H1 (cell line): ENCODE measurements at regions not wholly inside any gene's neighbourhood (a gene's known extent, or its start where the extent isn't known, plus 50 kb on each side); places are given as distances from the start of the nearest gene placed in this dataset.
A peak's percentile ranks its signal among the peaks of the same experiment; 100 is the strongest.

Experiments
- CTCF ChIA-PET: fragments of 300-600 bp; sonication (Branson Sonifier 250); formaldehyde crosslinking; loops from one replicate; lab custom pipeline; 2021; ENCODE audit not compliant: partially characterized antibody; lab: Charles Lee
- POLR2A ChIA-PET: fragments of 300-600 bp; sonication (Branson Sonifier 250); formaldehyde crosslinking; loops from one replicate; lab custom pipeline; 2021; ENCODE audit warnings: inconsistent platforms; ENCODE audit not compliant: partially characterized antibody; lab: Charles Lee
- DNase-seq, 2 experiments: peaks; one replicate each; pipeline versions ENCODE4 v3.0.0 to v3.0.0-alpha.2; 2010 to 2022; ENCODE audit warnings: low spot score in 2 of 2, low read depth in 1 of 2, mixed read lengths in 1 of 2
- FAIRE-seq: peaks from 2 replicates; lab custom pipeline; 2011; peaks lifted over from hg19 to GRCh38; lab: Jason Lieb, UNC
- H2AFZ ChIP-seq: 2 replicates; pipeline ENCODE4 v1.8.1; 2012; ENCODE audit warnings: low read length, inconsistent platforms
- H2AK5ac ChIP-seq: 2 replicates; pipeline ENCODE4 v1.6.1; 2013; ENCODE audit warnings: low read depth, low read length
- H2BK120ac ChIP-seq: replicated peaks from 2 replicates; pipeline ENCODE3; 2013; ENCODE audit warnings: low read depth, low read length, inconsistent platforms
- H2BK12ac ChIP-seq: 2 replicates; pipeline ENCODE4 v1.6.1; 2013; ENCODE audit warnings: low read depth, low read length
- H2BK15ac ChIP-seq: 2 replicates; pipeline ENCODE4 v1.6.1; 2013; ENCODE audit warnings: low read length
- H2BK20ac ChIP-seq: 2 replicates; pipeline ENCODE4 v1.6.1; 2013; ENCODE audit warnings: low read length
- H2BK5ac ChIP-seq: 2 replicates; pipeline ENCODE4 v1.6.1; 2013; ENCODE audit warnings: low read depth, low read length
- H3K14ac ChIP-seq: 2 replicates; pipeline ENCODE4 v1.6.1; 2013; ENCODE audit warnings: inconsistent platforms; ENCODE audit not compliant: insufficient read length
- H3K18ac ChIP-seq: 2 replicates; pipeline ENCODE4 v1.6.1; 2013; ENCODE audit warnings: low read length; ENCODE audit errors: extremely low read depth
- H3K23ac ChIP-seq: 2 replicates; pipeline ENCODE4 v1.6.1; 2013; ENCODE audit warnings: inconsistent platforms; ENCODE audit not compliant: insufficient read length
- H3K23me2 ChIP-seq: 2 replicates; pipeline ENCODE4 v1.6.1; 2013; ENCODE audit warnings: low read depth, low read length
- H3K27ac ChIP-seq: 2 replicates; pipeline ENCODE4 v1.6.1; 2011; ENCODE audit warnings: low read depth, low read length, inconsistent platforms
- H3K27me3 ChIP-seq, 4 experiments: replicated peaks in 1 of 4; 1 replicate in 1 of 4; 2 replicates in 3 of 4; pipeline versions ENCODE4 v1.6.1 to v1.8.1; 2011 to 2013; ENCODE audit warnings: low read length in 3 of 4, mild to moderate bottlenecking in 3 of 4, inconsistent platforms in 2 of 4, mixed read lengths in 2 of 4, moderate library complexity in 1 of 4; ENCODE audit not compliant: control insufficient read depth in 3 of 4, insufficient read depth in 3 of 4; ENCODE audit errors: extremely low read depth in 1 of 4
- H3K36me3 ChIP-seq, 4 experiments: 2 replicates each; pipeline versions ENCODE4 v1.6.1 to v1.8.1; 2011 to 2013; ENCODE audit warnings: mild to moderate bottlenecking in 4 of 4, low read length in 3 of 4, moderate library complexity in 2 of 4, control low read depth in 1 of 4, inconsistent platforms in 1 of 4; ENCODE audit not compliant: insufficient read depth in 4 of 4, control insufficient read depth in 2 of 4
- H3K4ac ChIP-seq: replicated peaks from 2 replicates; pipeline ENCODE3; 2013; ENCODE audit warnings: low read length, low read depth, mixed read lengths, inconsistent platforms; ENCODE audit not compliant: insufficient read length
- H3K4me1 ChIP-seq, 4 experiments: replicated peaks in 1 of 4; 1 replicate in 1 of 4; 2 replicates in 3 of 4; pipeline versions ENCODE4 v1.6.1 to v1.8.1; 2011 to 2013; ENCODE audit warnings: low read length in 3 of 4, inconsistent platforms in 2 of 4, mixed read lengths in 1 of 4; ENCODE audit not compliant: insufficient read depth in 4 of 4, control insufficient read depth in 3 of 4
- H3K4me2 ChIP-seq, 2 experiments: 2 replicates each; pipeline versions ENCODE4 v1.6.1 to v1.8.1; 2011 to 2013; ENCODE audit warnings: low read depth in 2 of 2, low read length in 2 of 2, control low read depth in 1 of 2, inconsistent platforms in 1 of 2, mild to moderate bottlenecking in 1 of 2; ENCODE audit not compliant: insufficient read depth in 1 of 2
- H3K4me3 ChIP-seq, 4 experiments: fragments of 200-600, 300-600 bp in 1 of 4; sonication (generic), shearing (Covaris generic), sonication (Bioruptor Twin) in 1 of 4; 2 replicates each; pipeline versions ENCODE4 v1.5.1 to v1.8.1; 2011 to 2016; ENCODE audit warnings: low read length in 4 of 4, low read depth in 3 of 4, control low read depth in 2 of 4, inconsistent platforms in 2 of 4, mild to moderate bottlenecking in 2 of 4, mixed read lengths in 1 of 4, moderate library complexity in 1 of 4; ENCODE audit not compliant: insufficient read depth in 2 of 4; ENCODE audit errors: extremely low read depth in 1 of 4
- H3K56ac ChIP-seq: replicated peaks from 2 replicates; pipeline ENCODE3; 2013; ENCODE audit warnings: low read depth, mild to moderate bottlenecking, mixed read lengths, low read length, inconsistent platforms; ENCODE audit not compliant: insufficient read length
- H3K79me1 ChIP-seq: 2 replicates; pipeline ENCODE4 v1.6.1; 2013; ENCODE audit warnings: low read depth, low read length, control low read depth
- H3K79me2 ChIP-seq, 2 experiments: 2 replicates each; pipeline versions ENCODE4 v1.6.1 to v1.8.1; 2012 to 2013; ENCODE audit warnings: low read length in 2 of 2, mild to moderate bottlenecking in 2 of 2, inconsistent platforms in 1 of 2; ENCODE audit not compliant: insufficient read depth in 2 of 2, control insufficient read depth in 1 of 2
- H3K9ac ChIP-seq, 4 experiments: replicated peaks in 1 of 4; 1 replicate in 1 of 4; 2 replicates in 3 of 4; pipeline versions ENCODE4 v1.6.1 to v1.8.1; 2011 to 2013; ENCODE audit warnings: low read depth in 3 of 4, low read length in 3 of 4, control low read depth in 2 of 4, mild to moderate bottlenecking in 2 of 4, moderate library complexity in 2 of 4, inconsistent platforms in 1 of 4; ENCODE audit errors: extremely low read depth in 1 of 4
- H3K9me3 ChIP-seq, 2 experiments: 2 replicates each; pipeline versions ENCODE4 v1.6.1 to v1.8.1; 2012 to 2013; ENCODE audit warnings: mild to moderate bottlenecking in 2 of 2, moderate library complexity in 2 of 2, control low read depth in 1 of 2, inconsistent platforms in 1 of 2, low read depth in 1 of 2, low read length in 1 of 2, mixed read lengths in 1 of 2; ENCODE audit not compliant: insufficient read depth in 2 of 2
- H4K20me1 ChIP-seq, 2 experiments: replicated peaks in 1 of 2; 2 replicates each; pipeline versions ENCODE3 to v1.8.1; 2011 to 2013; ENCODE audit warnings: inconsistent platforms in 2 of 2, low read length in 2 of 2, mild to moderate bottlenecking in 1 of 2; ENCODE audit not compliant: insufficient read depth in 2 of 2, control insufficient read depth in 1 of 2
- H4K5ac ChIP-seq: 2 replicates; pipeline ENCODE4 v1.6.1; 2013; ENCODE audit warnings: low read length, low read depth, mixed read lengths, inconsistent platforms; ENCODE audit not compliant: insufficient read length
- H4K8ac ChIP-seq: 2 replicates; pipeline ENCODE4 v1.8.0; 2013; ENCODE audit warnings: mild to moderate bottlenecking, moderate library complexity, low read length, inconsistent platforms; ENCODE audit not compliant: insufficient read depth; ENCODE audit errors: extremely low read depth
- H4K91ac ChIP-seq: replicated peaks from 2 replicates; pipeline ENCODE3; 2013; ENCODE audit warnings: low read length, mixed read lengths, inconsistent platforms; ENCODE audit not compliant: insufficient read length
- CBX8 ChIP-seq: fragments of 300-800, 300-1000 bp; sonication (generic); IDR thresholded peaks from 2 replicates; pipeline ENCODE4 v1.7.1; 2016; ENCODE audit warnings: low read depth, low read length, borderline replicate concordance
- CREB1 ChIP-seq: IDR thresholded peaks from 2 replicates; pipeline ENCODE4 v1.6.1; 2012; ENCODE audit warnings: inconsistent platforms
- JUND ChIP-seq: IDR thresholded peaks from 2 replicates; pipeline ENCODE4 v1.6.1; 2011; ENCODE audit warnings: mild to moderate bottlenecking, improper control_type of control experiment, low read length
- KDM5A ChIP-seq: fragments of 200-600 bp; IDR thresholded peaks from 2 replicates; pipeline ENCODE4 v1.7.1; 2012; ENCODE audit warnings: mild to moderate bottlenecking, low read length, inconsistent platforms, mixed read lengths
- RAD21 ChIP-seq, 2 experiments: IDR thresholded peaks in 1 of 2; conservative IDR thresholded peaks in 1 of 2; 2 replicates each; pipeline ENCODE4 v1.6.1; 2011; ENCODE audit warnings: low read depth in 2 of 2, low read length in 2 of 2, improper control_type of control experiment in 1 of 2, inconsistent platforms in 1 of 2, mild to moderate bottlenecking in 1 of 2, moderate library complexity in 1 of 2
- SAP30 ChIP-seq: fragments of 300-600 bp; sonication (generic); IDR thresholded peaks from 2 replicates; pipeline ENCODE4 v1.7.1; 2012; ENCODE audit warnings: low read length, moderate library complexity, mild to moderate bottlenecking, inconsistent platforms; ENCODE audit not compliant: insufficient read depth, insufficient replicate concordance
- SP2 ChIP-seq: IDR thresholded peaks from 2 replicates; pipeline ENCODE4 v1.6.1; 2012; ENCODE audit warnings: mild to moderate bottlenecking, low read length, inconsistent platforms
- SP4 ChIP-seq: IDR thresholded peaks from 2 replicates; pipeline ENCODE4 v1.6.1; 2012; ENCODE audit warnings: low read length, inconsistent platforms
- YY1 ChIP-seq: IDR thresholded peaks from 2 replicates; pipeline ENCODE4 v1.6.1; 2011; ENCODE audit warnings: low read depth, mild to moderate bottlenecking, low read length
- WGBS, 2 experiments: shearing (Covaris generic) in 1 of 2; methylation state at CpG; one replicate each; pipeline versions ENCODE4 v1.1.6 to v1.1.7; 2013 to 2015; ENCODE audit warnings: low lambda C conversion rate in 2 of 2, mixed read lengths in 2 of 2, inconsistent platforms in 1 of 2, low coverage in 1 of 2, missing lambda C conversion rate in 1 of 2; ENCODE audit not compliant: insufficient replicate concordance in 2 of 2, insufficient coverage in 1 of 2, insufficient read length in 1 of 2; ENCODE audit errors: extremely low coverage in 1 of 2, missing lambda C conversion rate in 1 of 2; 5-methylcytosine and 5-hydroxymethylcytosine counted together
- TF ChIP-seq, protein P1 (sequence below), 3 experiments: IDR thresholded peaks; 1 replicate in 2 of 3; 2 replicates in 1 of 3; pipeline versions ENCODE4 v1.5.1 to v1.6.1; 2011; ENCODE audit warnings: low read length in 3 of 3, mild to moderate bottlenecking in 3 of 3, inconsistent platforms in 2 of 3, low read depth in 1 of 3, moderate library complexity in 1 of 3; ENCODE audit not compliant: insufficient read depth in 1 of 3; ENCODE audit errors: control extremely low read depth in 1 of 3

DNA sequence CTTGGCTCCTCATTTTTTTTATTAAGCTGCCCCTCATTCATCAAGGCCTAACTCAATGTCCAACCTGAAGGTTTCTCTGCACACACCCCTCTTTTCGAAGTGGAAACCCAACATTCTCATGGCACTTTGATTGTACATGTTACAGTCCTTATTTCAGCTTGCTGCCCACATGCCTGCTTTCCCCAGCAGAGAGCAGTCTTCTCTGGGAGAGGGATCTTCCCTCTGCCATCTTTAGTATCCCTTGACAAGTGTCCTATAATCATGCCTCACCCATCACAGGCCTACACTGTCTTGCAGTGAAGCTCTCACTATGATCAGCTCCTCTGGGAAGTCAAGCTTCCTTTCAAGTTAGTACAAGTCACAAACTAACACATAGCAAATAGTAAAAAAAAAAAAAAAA lies 175.1 kb downstream of the ACER2 start:
- Histone ChIP-seq H3K4me2 (no peak overlapping the region), H3K4me1 (no peaks in the 10 kb centered on the region), H2BK120ac (no peak overlapping the region), H2BK5ac (no peak overlapping the region), H3K23ac (no peak overlapping the region), H3K23me2 (no peaks in the 10 kb centered on the region), H4K20me1 (peaks cover 0 to 2% of the 10 kb centered on the region in 2 experiments), H3K9ac (no peak overlapping the region), H4K91ac (no peak overlapping the region), H2AFZ (no peak overlapping the region), H4K5ac (no peak overlapping the region), H3K14ac (no peak overlapping the region), H3K18ac (no peak overlapping the region), H3K27ac (no peak overlapping the region), H2AK5ac (no peak overlapping the region), H2BK15ac (no peak overlapping the region), H4K8ac (no peak overlapping the region), H3K79me1 (no peaks in the 10 kb centered on the region), H3K36me3 (no peaks in the 10 kb centered on the region; a peak in 1 of 8 replicates), H3K56ac (no peak overlapping the region), H2BK12ac (no peak overlapping the region), H2BK20ac (no peak overlapping the region), H3K79me2 (no peaks in the 10 kb centered on the region), H3K4ac (no peak overlapping the region), H3K27me3 (no peaks in the 10 kb centered on the region), H3K9me3 (peaks cover 0 to 3% of the 10 kb centered on the region in 2 experiments; a peak in 1 of 4 replicates), H3K4me3 (no peak overlapping the region)
- TF ChIP-seq, protein P1, sequence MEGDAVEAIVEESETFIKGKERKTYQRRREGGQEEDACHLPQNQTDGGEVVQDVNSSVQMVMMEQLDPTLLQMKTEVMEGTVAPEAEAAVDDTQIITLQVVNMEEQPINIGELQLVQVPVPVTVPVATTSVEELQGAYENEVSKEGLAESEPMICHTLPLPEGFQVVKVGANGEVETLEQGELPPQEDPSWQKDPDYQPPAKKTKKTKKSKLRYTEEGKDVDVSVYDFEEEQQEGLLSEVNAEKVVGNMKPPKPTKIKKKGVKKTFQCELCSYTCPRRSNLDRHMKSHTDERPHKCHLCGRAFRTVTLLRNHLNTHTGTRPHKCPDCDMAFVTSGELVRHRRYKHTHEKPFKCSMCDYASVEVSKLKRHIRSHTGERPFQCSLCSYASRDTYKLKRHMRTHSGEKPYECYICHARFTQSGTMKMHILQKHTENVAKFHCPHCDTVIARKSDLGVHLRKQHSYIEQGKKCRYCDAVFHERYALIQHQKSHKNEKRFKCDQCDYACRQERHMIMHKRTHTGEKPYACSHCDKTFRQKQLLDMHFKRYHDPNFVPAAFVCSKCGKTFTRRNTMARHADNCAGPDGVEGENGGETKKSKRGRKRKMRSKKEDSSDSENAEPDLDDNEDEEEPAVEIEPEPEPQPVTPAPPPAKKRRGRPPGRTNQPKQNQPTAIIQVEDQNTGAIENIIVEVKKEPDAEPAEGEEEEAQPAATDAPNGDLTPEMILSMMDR (IDR thresholded peaks at IDR 0.05; ENCODE audit: control extremely low read depth in 1 of 3, insufficient read depth in 1 of 3, low read depth in 1 of 3, low read length in 3 of 3) = peak in 1 of 3 experiments; percentile 43; a peak in 2 of 4 replicates
- TF ChIP-seq CREB1 = no peak
- TF ChIP-seq RAD21 (IDR thresholded peaks at IDR 0.05 in 1 of 2, conservative IDR thresholded peaks at IDR 0.05 in 1 of 2; ENCODE audit: low read depth in 2 of 2, low read length in 2 of 2) = peak; percentile 46 to 54; a peak in 3 of 4 replicates
- peak; percentile 28; the same call in 1 of the 2 replicates for TF ChIP-seq YY1
- no peak for TF ChIP-seq KDM5A
- TF ChIP-seq JUND = no peak
- no peak for TF ChIP-seq SP4
- TF ChIP-seq SP2 = no peak
- no peak for TF ChIP-seq SAP30
- no peak for TF ChIP-seq CBX8
- POLR2A ChIA-PET = no interaction called here
- CTCF ChIA-PET = interaction anchor here (0.8 to 3.0 kb wide), 4 partner anchors 13 to 179 kb away, joined by 3 to 15 read pairs (median 3); no protein-coding TSS in a partner anchor
- DNase-seq = no peak
- no peak for FAIRE-seq
- 92% methylated on average over 1 of the region's 1 CpG; no CpG with 5 or more reads in 1 of the 2 experiments for WGBS, 2 experiments
